ENCODE measurements at regions not wholly inside any gene's neighbourhood (a gene's known extent, or its start where the extent isn't known, plus 50 kb on each side); places are given as distances from the start of the nearest gene placed in this dataset.

GRCh38 chr5:51203598-51203997, 179.7 kb upstream of the ISL1 start:
- no peak for TF ChIP-seq TAF1 (IDR thresholded peaks at IDR 0.05; ENCODE audit: borderline replicate concordance, low read depth, low read length)
- no peak for TF ChIP-seq POLR2A (IDR thresholded peaks at IDR 0.05; ENCODE audit: low read depth, low read length)
- TF ChIP-seq POLR2AphosphoS5 (IDR thresholded peaks at IDR 0.05; ENCODE audit: low read depth, low read length): no peak
